IMR-90 (cell line): ENCODE measurements at regions not wholly inside any gene's neighbourhood (a gene's known extent, or its start where the extent isn't known, plus 50 kb on each side); places are given as distances from the start of the nearest gene placed in this dataset.

Source experiments
- ATAC-seq: fragments of 200-7000 bp; cut with Tn5 transposase; 2 replicates; pipeline ENCODE4 v1.9.1; 2020; ENCODE audit warnings: low read depth, mild to moderate bottlenecking, moderate library complexity
- BruUV-seq: library from RNA; stranded (reverse); fragments of 400-500 nt; replicated peaks from 2 replicates; lab custom pipeline; 2021; lab: Mats Ljungman, UMichigan
- CTCF ChIA-PET: fragments of 300-600 bp; formaldehyde crosslinking; extraction: SDS; loops from one replicate; lab custom pipeline; 2021; ENCODE audit warnings: antibody characterized with exemption; lab: Yijun Ruan, JAX
- POLR2A ChIA-PET: fragments of 300-600 bp; sonication (Branson Sonifier 250); formaldehyde crosslinking; loops from one replicate; lab custom pipeline; 2022; ENCODE audit warnings: antibody characterized with exemption; ENCODE audit not compliant: unreplicated experiment; lab: Charles Lee
- DNase-seq: peaks from one replicate; pipeline ENCODE4 v3.0.0; 2013
- H2AFZ ChIP-seq: replicated peaks from 2 replicates; pipeline ENCODE3; 2013; ENCODE audit warnings: low read length, mild to moderate bottlenecking; ENCODE audit not compliant: poor library complexity
- H2AK5ac ChIP-seq: 2 replicates; pipeline ENCODE4 v1.6.1; 2013; ENCODE audit warnings: low read depth, low read length, inconsistent platforms
- H2AK9ac ChIP-seq: replicated peaks from 2 replicates; pipeline ENCODE3; 2013; ENCODE audit warnings: mild to moderate bottlenecking, low read depth, low read length, moderate library complexity; ENCODE audit not compliant: poor library complexity
- H2BK120ac ChIP-seq: 2 replicates; pipeline ENCODE4 v1.6.1; 2013; ENCODE audit warnings: low read depth, low read length, inconsistent platforms
- H2BK15ac ChIP-seq: 3 replicates; pipeline ENCODE4 v1.6.1; 2013; ENCODE audit warnings: low read depth, low read length, inconsistent platforms
- H2BK20ac ChIP-seq: 2 replicates; pipeline ENCODE4 v1.6.1; 2013; ENCODE audit warnings: low read depth, mild to moderate bottlenecking, inconsistent platforms, low read length, moderate library complexity
- H2BK5ac ChIP-seq: 2 replicates; pipeline ENCODE4 v1.6.1; 2013; ENCODE audit warnings: mild to moderate bottlenecking, low read depth, low read length, inconsistent platforms; ENCODE audit not compliant: poor library complexity, severe bottlenecking
- H3K14ac ChIP-seq: replicated peaks from 2 replicates; pipeline ENCODE4 v1.6.1; 2013; ENCODE audit warnings: low read depth, low read length, inconsistent platforms
- H3K18ac ChIP-seq: 2 replicates; pipeline ENCODE4 v1.6.1; 2013; ENCODE audit warnings: low read depth, low read length, control low read depth
- H3K23ac ChIP-seq: 2 replicates; pipeline ENCODE4 v1.6.1; 2013; ENCODE audit warnings: low read depth, low read length, inconsistent platforms
- H3K27ac ChIP-seq: 2 replicates; pipeline ENCODE4 v1.5.1; 2013; ENCODE audit warnings: mild to moderate bottlenecking, control low read depth, low read length; ENCODE audit not compliant: insufficient read depth
- H3K27me3 ChIP-seq: 2 replicates; pipeline ENCODE4 v1.6.1; 2013; ENCODE audit warnings: low read length; ENCODE audit not compliant: control insufficient read depth, insufficient read depth
- H3K36me3 ChIP-seq: 2 replicates; pipeline ENCODE4 v1.6.1; 2013; ENCODE audit warnings: low read length, mixed read lengths; ENCODE audit not compliant: control insufficient read depth, insufficient read depth
- H3K4ac ChIP-seq: 2 replicates; pipeline ENCODE4 v1.6.1; 2013; ENCODE audit warnings: low read depth, low read length, inconsistent platforms
- H3K4me1 ChIP-seq: 2 replicates; pipeline ENCODE4 v1.6.1; 2013; ENCODE audit warnings: low read length, mixed read lengths; ENCODE audit not compliant: control insufficient read depth, insufficient read depth
- H3K4me2 ChIP-seq: 2 replicates; pipeline ENCODE4 v1.6.1; 2013; ENCODE audit warnings: low read depth, mild to moderate bottlenecking, control low read depth, low read length, moderate library complexity
- H3K4me3 ChIP-seq: 2 replicates; pipeline ENCODE4 v1.5.1; 2013; ENCODE audit warnings: low read depth, mild to moderate bottlenecking, control low read depth, low read length, moderate library complexity; ENCODE audit not compliant: insufficient read depth
- H3K56ac ChIP-seq: 2 replicates; pipeline ENCODE4 v1.6.1; 2013; ENCODE audit warnings: low read length, inconsistent platforms; ENCODE audit not compliant: insufficient read depth; ENCODE audit errors: extremely low read depth
- H3K79me1 ChIP-seq, 2 experiments: 2 replicates each; pipeline ENCODE4 v1.6.1; 2013; ENCODE audit warnings: low read length in 2 of 2, inconsistent platforms in 1 of 2, low read depth in 1 of 2
- H3K9ac ChIP-seq: 2 replicates; pipeline ENCODE4 v1.6.1; 2013; ENCODE audit warnings: low read depth, low read length, control low read depth
- H3K9me1 ChIP-seq: 2 replicates; pipeline ENCODE4 v1.6.1; 2013; ENCODE audit warnings: low read length, inconsistent platforms; ENCODE audit not compliant: insufficient read depth
- H3K9me3 ChIP-seq: 2 replicates; pipeline ENCODE4 v1.6.1; 2013; ENCODE audit warnings: low read length; ENCODE audit not compliant: control insufficient read depth, insufficient read depth
- H4K20me1 ChIP-seq: 2 replicates; pipeline ENCODE4 v1.6.1; 2013; ENCODE audit warnings: low read length, inconsistent platforms; ENCODE audit not compliant: insufficient read depth
- H4K5ac ChIP-seq: 2 replicates; pipeline ENCODE4 v1.6.1; 2013; ENCODE audit warnings: mild to moderate bottlenecking, low read depth, low read length, control low read depth
- H4K8ac ChIP-seq, 2 experiments: 2 replicates each; pipeline ENCODE4 v1.6.1; 2013; ENCODE audit warnings: low read depth in 2 of 2, low read length in 2 of 2, control low read depth in 1 of 2, inconsistent platforms in 1 of 2
- H4K91ac ChIP-seq: 2 replicates; pipeline ENCODE4 v1.6.1; 2013; ENCODE audit warnings: low read depth, low read length, inconsistent platforms; ENCODE audit not compliant: insufficient read depth
- BHLHE40 ChIP-seq: fragments of 150-350 bp; IDR thresholded peaks from 2 replicates; pipeline ENCODE4 v1.6.1; 2016; ENCODE audit warnings: mild to moderate bottlenecking, low read depth, low read length
- CEBPB ChIP-seq: IDR thresholded peaks from 2 replicates; pipeline ENCODE4 v1.6.1; 2012; ENCODE audit warnings: low read depth, low read length, improper control_type of control experiment
- CTCF ChIP-seq: conservative IDR thresholded peaks from 2 replicates; pipeline ENCODE4 v1.5.1; 2012; ENCODE audit warnings: mild to moderate bottlenecking, low read depth, low read length, improper control_type of control experiment
- FOS ChIP-seq: fragments of 150-350 bp; IDR thresholded peaks from 2 replicates; pipeline ENCODE4 v1.6.1; 2016; ENCODE audit warnings: low read depth, low read length
- MXI1 ChIP-seq: IDR thresholded peaks from 2 replicates; pipeline ENCODE4 v1.6.1; 2012; ENCODE audit warnings: low read depth, mild to moderate bottlenecking, low read length, moderate library complexity, borderline replicate concordance
- NFE2L2 ChIP-seq: fragments of 150-350 bp; IDR thresholded peaks from 2 replicates; pipeline ENCODE4 v1.6.1; 2016; ENCODE audit warnings: low read depth, mild to moderate bottlenecking, low read length
- RFX5 ChIP-seq: IDR thresholded peaks from 2 replicates; pipeline ENCODE4 v1.8.0; 2012; ENCODE audit warnings: low read depth, mild to moderate bottlenecking, low read length, moderate library complexity
- SMC3 ChIP-seq: fragments of 150-350 bp; IDR thresholded peaks from 2 replicates; pipeline ENCODE4 v1.6.1; 2016; ENCODE audit warnings: low read depth, mild to moderate bottlenecking, antibody characterized with exemption, low read length, moderate library complexity
- WGBS, 2 experiments: methylation state at CpG; one replicate each; pipeline versions ENCODE4 v1.1.5 to v1.1.7; 2013; ENCODE audit warnings: missing lambda C conversion rate in 2 of 2; ENCODE audit not compliant: insufficient read length in 1 of 2; ENCODE audit errors: extremely low coverage in 2 of 2; 5-methylcytosine and 5-hydroxymethylcytosine counted together
- dilution Hi-C: fragments of 300-500 bp; cut with HindIII; formaldehyde crosslinking; loops from one replicate; pipeline ENCODE4 v1.14.3; 2018; ENCODE audit warnings: low sequenced_read_pairs; ENCODE audit not compliant: unreplicated experiment
- in situ Hi-C: fragments of 300-500 bp; cut with MboI; formaldehyde crosslinking; loops from 3 replicates; pipeline ENCODE4 v1.14.3; 2019; ENCODE audit warnings: low sequenced_read_pairs, inconsistent platforms, mixed read lengths
- intact Hi-C: fragments of 100-400 bp; cut with micrococcal nuclease; formaldehyde crosslinking; loops from 2 replicates; pipeline ENCODE4 v1.10.0; 2022
- TF ChIP-seq, protein P1 (sequence below): fragments of 150-350 bp; IDR thresholded peaks from 2 replicates; pipeline ENCODE4 v1.6.1; 2016; ENCODE audit warnings: low read depth, mild to moderate bottlenecking, low read length, moderate library complexity, borderline replicate concordance
- TF ChIP-seq, protein P2 (sequence below): fragments of 150-350 bp; IDR thresholded peaks from 2 replicates; pipeline ENCODE4 v1.6.1; 2017; ENCODE audit warnings: mild to moderate bottlenecking, antibody characterized with exemption, low read length, low read depth

DNA sequence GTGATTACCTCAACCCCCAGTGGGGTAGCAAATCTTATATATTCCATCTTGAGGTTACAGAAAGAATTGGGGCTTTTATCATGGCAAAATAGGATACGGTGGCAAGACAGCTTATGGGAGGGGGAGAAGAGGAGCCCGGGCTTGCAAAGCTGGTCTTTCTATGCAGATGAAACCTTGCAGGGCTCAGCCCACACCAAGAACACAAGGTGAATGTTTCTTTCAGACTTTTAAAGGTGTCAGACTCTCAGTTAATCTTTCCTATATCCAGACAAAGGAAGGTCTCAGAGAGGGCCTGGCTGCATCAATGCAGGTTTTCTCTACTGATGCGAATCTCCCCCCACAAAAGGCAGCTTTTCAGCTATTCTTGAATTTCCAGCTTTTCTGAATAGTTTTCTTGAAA, 59.9 kb upstream of the WDR17 start:
- intact Hi-C loops (no loop called here), dilution Hi-C loops (no loop called here), in situ Hi-C loops (no loop called here)
- no peak overlapping the region for H3K23ac ChIP-seq
- H4K8ac ChIP-seq, result no peak overlapping the region
- no peak overlapping the region for H3K18ac ChIP-seq
- ATAC-seq, result no peak
- no peaks in the 10 kb centered on the region for H3K9me3 ChIP-seq
- TF ChIP-seq CTCF, result no peak
- no peak for TF ChIP-seq BHLHE40
- TF ChIP-seq RFX5, result no peak
- TF ChIP-seq, protein P1, sequence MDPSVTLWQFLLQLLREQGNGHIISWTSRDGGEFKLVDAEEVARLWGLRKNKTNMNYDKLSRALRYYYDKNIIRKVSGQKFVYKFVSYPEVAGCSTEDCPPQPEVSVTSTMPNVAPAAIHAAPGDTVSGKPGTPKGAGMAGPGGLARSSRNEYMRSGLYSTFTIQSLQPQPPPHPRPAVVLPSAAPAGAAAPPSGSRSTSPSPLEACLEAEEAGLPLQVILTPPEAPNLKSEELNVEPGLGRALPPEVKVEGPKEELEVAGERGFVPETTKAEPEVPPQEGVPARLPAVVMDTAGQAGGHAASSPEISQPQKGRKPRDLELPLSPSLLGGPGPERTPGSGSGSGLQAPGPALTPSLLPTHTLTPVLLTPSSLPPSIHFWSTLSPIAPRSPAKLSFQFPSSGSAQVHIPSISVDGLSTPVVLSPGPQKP, result no peak
- no peak for TF ChIP-seq FOS
- TF ChIP-seq CEBPB, result no peak
- TF ChIP-seq SMC3, result no peak
- TF ChIP-seq, protein P2, sequence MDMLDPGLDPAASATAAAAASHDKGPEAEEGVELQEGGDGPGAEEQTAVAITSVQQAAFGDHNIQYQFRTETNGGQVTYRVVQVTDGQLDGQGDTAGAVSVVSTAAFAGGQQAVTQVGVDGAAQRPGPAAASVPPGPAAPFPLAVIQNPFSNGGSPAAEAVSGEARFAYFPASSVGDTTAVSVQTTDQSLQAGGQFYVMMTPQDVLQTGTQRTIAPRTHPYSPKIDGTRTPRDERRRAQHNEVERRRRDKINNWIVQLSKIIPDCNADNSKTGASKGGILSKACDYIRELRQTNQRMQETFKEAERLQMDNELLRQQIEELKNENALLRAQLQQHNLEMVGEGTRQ, result no peak
- no peak for TF ChIP-seq NFE2L2
- TF ChIP-seq MXI1, result no peak
- H3K79me1 ChIP-seq, result no peaks in the 10 kb centered on the region
- H2BK20ac ChIP-seq, result no peak overlapping the region
- DNase-seq, result no peak
- H4K5ac ChIP-seq, result no peak overlapping the region
- no peak overlapping the region for H3K4me3 ChIP-seq
- H3K27ac ChIP-seq, result no peak overlapping the region
- no peak overlapping the region for H2AFZ ChIP-seq
- no peak overlapping the region for H2BK5ac ChIP-seq
- no peak overlapping the region for H3K56ac ChIP-seq
- H3K14ac ChIP-seq, result no peak overlapping the region
- H3K9ac ChIP-seq, result no peak overlapping the region
- no peaks in the 10 kb centered on the region for H3K36me3 ChIP-seq
- H3K27me3 ChIP-seq, result peaks cover 16% of the 10 kb centered on the region
- no CpG with 5 or more reads among the region's 3 CpGs for WGBS, 2 experiments
- ChIA-PET CTCF (no interaction called here), POLR2A (no interaction called here)
- no peak overlapping the region for H2AK5ac ChIP-seq
- H2BK15ac ChIP-seq, result no peak overlapping the region
- H2AK9ac ChIP-seq, result no peak overlapping the region
- no peak overlapping the region for H2BK120ac ChIP-seq
- H3K4me2 ChIP-seq, result no peak overlapping the region
- H4K91ac ChIP-seq, result no peak overlapping the region
- H4K20me1 ChIP-seq, result no peaks in the 10 kb centered on the region
- no peaks in the 10 kb centered on the region; the same call in 1 of the 2 replicates for H3K4me1 ChIP-seq
- no peaks in the 10 kb centered on the region for H3K9me1 ChIP-seq
- BruUV-seq, result no TSS peak
- H3K4ac ChIP-seq, result no peak overlapping the region
